Thoracic aorta (tissue), 2 donors: ENCODE measurements at regions not wholly inside any gene's neighbourhood (a gene's known extent, or its start where the extent isn't known, plus 50 kb on each side); places are given as distances from the start of the nearest gene placed in this dataset.
"Not testable (repeated sequence)": the region's sequence is repeated elsewhere in the genome, so short reads cannot be mapped to it uniquely, and the experiment has no call there.

Source experiments
- ATAC-seq: fragments of 150-250 bp; one replicate; pipeline ENCODE4 v1.8.0; 2017; ENCODE audit warnings: low read depth; ENCODE audit not compliant: insufficient number of reproducible peaks, low FRiP score
- DNase-seq: peaks from one replicate; pipeline ENCODE4 v3.0.0-alpha.2; 2020; ENCODE audit warnings: low spot score
- H3K27ac ChIP-seq, 2 donors: fragments of 200-600 bp; sonication (generic); 1 replicate in 1 of 2; 2 replicates in 1 of 2; pipeline ENCODE4 v1.5.1; 2016; ENCODE audit warnings: mild to moderate bottlenecking in 2 of 2, moderate library complexity in 2 of 2
- H3K27me3 ChIP-seq: fragments of 200-600 bp; sonication (generic); replicated peaks from 2 replicates; pipeline ENCODE4 v1.6.0; 2016; ENCODE audit warnings: mild to moderate bottlenecking; ENCODE audit not compliant: insufficient read depth
- H3K36me3 ChIP-seq: fragments of 200-600 bp; sonication (generic); one replicate; pipeline ENCODE4 v1.5.1; 2016
- H3K4me1 ChIP-seq, 2 donors: fragments of 200-600 bp; sonication (generic); 1 replicate in 1 of 2; 2 replicates in 1 of 2; pipeline versions ENCODE4 v1.5.1 to v1.6.0; 2016; ENCODE audit warnings: low read depth in 2 of 2, mild to moderate bottlenecking in 1 of 2; ENCODE audit not compliant: control insufficient read depth in 1 of 2
- H3K4me3 ChIP-seq: fragments of 200-600 bp; sonication (generic); 2 replicates; pipeline ENCODE4 v1.5.1; 2016; ENCODE audit warnings: mild to moderate bottlenecking
- H3K9me3 ChIP-seq: fragments of 200-600 bp; sonication (generic); 2 replicates; pipeline ENCODE4 v1.5.1; 2016
- CTCF ChIP-seq: fragments of 200-600 bp; sonication (generic); IDR thresholded peaks from one replicate; pipeline ENCODE4 v1.5.1; 2019; ENCODE audit warnings: antibody characterized with exemption

GRCh38 chr3:81198216-81198615 is 563.2 kb downstream of the GBE1 start:
- Histone ChIP-seq H3K36me3 (no peaks in the 10 kb centered on the region), H3K27ac (no peak overlapping the region), H3K4me3 (no peak overlapping the region), H3K27me3 (no peaks in the 10 kb centered on the region), H3K4me1 (peaks cover 0 to 4% of the 10 kb centered on the region in 2 donors), H3K9me3 (no peaks in the 10 kb centered on the region)
- DNase-seq (no peak), ATAC-seq (no peak)
- no peak for TF ChIP-seq CTCF

- ATAC-seq = no peak
- Histone ChIP-seq H3K4me3 (no peak overlapping the region), H3K27me3 (no peaks in the 10 kb centered on the region), H3K36me3 (no peaks in the 10 kb centered on the region), H3K9me3 (no peaks in the 10 kb centered on the region), H3K27ac (no peak overlapping the region), H3K4me1 (peaks cover 0 to 4% of the 10 kb centered on the region in 2 donors)
- TF ChIP-seq CTCF = no peak
- DNase-seq = no peak
These were observed 564.1 kb downstream of the GBE1 start for GRCh38 chr3:81197386-81197785.

DNA sequence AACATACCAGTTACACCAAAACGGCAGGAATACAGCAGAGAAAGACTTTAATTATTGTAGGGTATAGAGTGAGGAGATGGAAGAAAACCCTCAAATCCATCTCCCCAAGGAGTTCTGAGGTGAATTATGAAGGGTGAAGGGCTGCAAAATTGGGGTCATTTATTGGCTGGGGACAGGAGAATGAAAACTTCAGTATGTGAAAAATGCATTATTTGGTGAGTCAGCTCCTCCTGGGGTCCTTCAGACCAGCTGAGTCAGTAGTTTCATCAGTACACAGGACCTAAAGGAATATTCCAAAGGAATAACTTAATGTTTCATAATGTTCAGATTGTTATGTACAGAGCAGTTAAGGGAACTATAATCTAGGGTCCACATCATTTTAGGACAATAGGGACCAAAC is 566.0 kb downstream of the GBE1 start:
- no peak for DNase-seq
- Histone ChIP-seq H3K9me3 (no peaks in the 10 kb centered on the region), H3K4me3 (no peak overlapping the region), H3K4me1 (peaks cover 0 to 4% of the 10 kb centered on the region in 2 donors), H3K27ac (no peak overlapping the region), H3K27me3 (no peaks in the 10 kb centered on the region), H3K36me3 (no peaks in the 10 kb centered on the region)
- ATAC-seq = no peak
- TF ChIP-seq CTCF = no peak

DNA sequence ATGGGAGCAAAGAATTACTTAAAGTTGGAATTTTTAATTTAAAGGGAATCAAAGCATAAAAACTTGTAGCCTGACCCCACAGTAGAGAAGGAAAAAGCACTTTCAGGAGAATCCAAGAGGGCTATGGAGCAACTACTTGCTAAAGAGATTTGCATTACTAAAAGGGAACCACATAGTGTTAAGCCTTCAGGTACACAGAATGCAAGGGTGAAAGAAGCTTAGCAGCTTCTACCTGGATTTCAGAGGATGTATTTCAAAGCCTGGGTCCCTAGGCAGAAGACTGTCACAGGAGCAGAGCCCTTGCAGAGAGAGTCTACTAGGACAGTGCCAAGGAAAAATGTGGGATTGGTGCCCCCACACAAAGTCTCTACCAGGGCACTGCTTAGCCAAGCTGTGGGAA is 575.0 kb downstream of the GBE1 start:
- no peak for DNase-seq
- ATAC-seq = no peak
- Histone ChIP-seq H3K4me3 (no peak overlapping the region), H3K36me3 (no peaks in the 10 kb centered on the region), H3K27ac (no peak overlapping the region), H3K4me1 (no peaks in the 10 kb centered on the region), H3K27me3 (no peaks in the 10 kb centered on the region), H3K9me3 (no peaks in the 10 kb centered on the region)
- TF ChIP-seq CTCF = no peak

GRCh38 chr3:81182086-81182875 is 579.2 kb downstream of the GBE1 start:
- not testable (repeated sequence) for H3K4me1 ChIP-seq, DNase-seq, H3K36me3 ChIP-seq, H3K4me3 ChIP-seq, H3K27ac ChIP-seq, H3K9me3 ChIP-seq, ATAC-seq, H3K27me3 ChIP-seq

DNA sequence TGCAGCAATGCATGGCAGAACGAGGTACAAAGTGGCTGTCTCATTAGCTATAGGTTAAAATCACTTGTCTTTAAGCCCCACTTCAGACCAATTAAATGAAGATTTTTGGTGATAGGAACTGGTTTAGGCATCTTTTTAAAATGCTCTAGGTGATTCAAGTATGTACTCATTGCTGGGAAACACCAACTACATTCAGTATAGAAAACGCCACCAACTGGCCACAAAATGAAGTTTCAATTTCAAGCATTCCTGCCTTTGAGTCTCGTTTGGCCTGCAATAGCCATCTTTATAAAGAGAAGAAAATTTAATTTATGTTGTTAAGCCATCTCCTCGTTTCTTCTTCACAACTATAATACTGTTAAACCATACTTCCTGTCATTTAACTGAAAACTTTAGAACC is 587.9 kb downstream of the GBE1 start:
- ATAC-seq = no peak
- Histone ChIP-seq H3K4me3 (no peak overlapping the region), H3K9me3 (no peaks in the 10 kb centered on the region), H3K27me3 (no peaks in the 10 kb centered on the region), H3K27ac (no peak overlapping the region), H3K36me3 (no peaks in the 10 kb centered on the region), H3K4me1 (no peaks in the 10 kb centered on the region)
- no peak for DNase-seq
- no peak for TF ChIP-seq CTCF
